ENCODE measurements at regions not wholly inside any gene's neighbourhood (a gene's known extent, or its start where the extent isn't known, plus 50 kb on each side); places are given as distances from the start of the nearest gene placed in this dataset.

DNA sequence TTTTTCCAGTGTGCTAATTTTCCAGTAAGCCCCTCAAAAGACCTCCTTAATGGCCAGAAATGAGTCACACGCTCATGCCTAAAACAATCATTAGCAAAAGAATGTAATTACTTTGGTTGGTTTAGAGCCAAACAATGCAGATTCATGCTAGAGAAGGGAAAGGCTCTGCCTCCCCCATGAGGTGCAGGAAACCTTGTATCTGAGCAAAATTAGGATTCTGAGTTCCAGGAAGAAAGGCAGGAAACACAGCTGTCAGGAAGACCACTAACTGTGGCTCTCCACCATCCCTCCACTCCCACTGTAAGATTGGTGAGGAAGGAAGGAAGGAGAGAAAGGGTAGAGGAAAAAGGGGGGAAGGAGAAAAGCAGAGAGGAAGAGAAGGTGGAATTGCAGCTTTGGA lies 104.9 kb upstream of the DHX15 start:
- peaks cover 0 to 23% (median 4%) of the 10 kb centered on the region in 11 donors for H3K9me3 Mint-ChIP-seq
- no peak overlapping the region for H3K4me3 ChIP-seq (ENCODE audit: low read length)
- no peaks in the 10 kb centered on the region for H3K36me3 Mint-ChIP-seq
- H3K27ac ChIP-seq (ENCODE audit: low read depth, low read length): no peak overlapping the region
- H3K9me3 ChIP-seq (ENCODE audit: control insufficient read depth in 2 of 3, low read length in 3 of 3): no peaks in the 10 kb centered on the region
- no peak overlapping the region for H3K4me3 Mint-ChIP-seq
- H3K4me1 ChIP-seq (ENCODE audit: control insufficient read depth in 2 of 2, insufficient read depth in 2 of 2, low read length in 2 of 2): no peaks in the 10 kb centered on the region
- H3K4me1 Mint-ChIP-seq: peaks cover 0 to 3% (median 0%) of the 10 kb centered on the region in 7 donors
- ATAC-seq (no peak), DNase-seq (no peak)
- CTCF ChIA-PET: no interaction called here
- intact Hi-C loops (cut with micrococcal nuclease): no loop called here
- no peak overlapping the region for H3K27ac Mint-ChIP-seq
- peaks cover 6 to 27% (median 16%) of the 10 kb centered on the region in 5 donors for H3K27me3 Mint-ChIP-seq
- H3K27me3 ChIP-seq (ENCODE audit: control insufficient read depth in 2 of 2, insufficient read depth in 2 of 2, low read length in 2 of 2): no peaks in the 10 kb centered on the region
- POLR2A ChIA-PET: no interaction called here
- no peaks in the 10 kb centered on the region for H3K36me3 ChIP-seq (ENCODE audit: control insufficient read depth in 2 of 3, insufficient read depth in 3 of 3, low read length in 3 of 3)

DNA sequence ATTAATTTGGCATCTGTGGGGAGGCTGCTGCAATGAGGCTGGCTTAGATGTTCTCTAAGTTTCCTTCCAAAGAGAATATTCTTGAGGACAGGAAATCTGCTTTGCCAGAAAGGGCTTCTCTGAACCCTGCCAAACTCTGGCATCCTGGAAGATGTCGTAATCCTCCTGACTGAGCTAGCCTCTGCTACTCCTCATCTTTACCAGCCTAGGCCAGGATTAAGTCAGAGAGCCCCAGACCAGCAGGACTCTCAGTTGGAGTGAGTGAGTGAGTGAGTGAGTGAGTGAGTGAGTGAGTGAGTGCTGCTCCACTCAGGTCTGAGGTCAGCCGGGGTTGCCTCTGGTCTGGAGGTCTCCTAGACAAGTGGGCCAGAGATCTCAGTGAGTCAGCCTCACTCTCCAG lies 104.9 kb upstream of the SOD3 start:
- H3K4me3 Mint-ChIP-seq: no peak overlapping the region
- H3K27me3 Mint-ChIP-seq: peaks cover 5 to 27% (median 16%) of the 10 kb centered on the region in 5 donors
- ATAC-seq (no peak), DNase-seq (no peak)
- Histone ChIP-seq H3K27me3 (ENCODE audit: control insufficient read depth in 2 of 2, insufficient read depth in 2 of 2, low read length in 2 of 2) (no peaks in the 10 kb centered on the region), H3K4me1 (ENCODE audit: control insufficient read depth in 2 of 2, insufficient read depth in 2 of 2, low read length in 2 of 2) (no peaks in the 10 kb centered on the region), H3K9me3 (ENCODE audit: control insufficient read depth in 2 of 3, low read length in 3 of 3) (no peaks in the 10 kb centered on the region), H3K27ac (ENCODE audit: low read depth, low read length) (no peak overlapping the region), H3K36me3 (ENCODE audit: control insufficient read depth in 2 of 3, insufficient read depth in 3 of 3, low read length in 3 of 3) (no peaks in the 10 kb centered on the region), H3K4me3 (ENCODE audit: low read length) (no peak overlapping the region)
- no peaks in the 10 kb centered on the region for H3K36me3 Mint-ChIP-seq
- POLR2A ChIA-PET: no interaction called here
- peaks cover 0 to 3% (median 0%) of the 10 kb centered on the region in 7 donors for H3K4me1 Mint-ChIP-seq
- CTCF ChIA-PET: no interaction called here
- no peak overlapping the region for H3K27ac Mint-ChIP-seq
- peaks cover 0 to 23% (median 4%) of the 10 kb centered on the region in 11 donors for H3K9me3 Mint-ChIP-seq
- intact Hi-C loops (cut with micrococcal nuclease): no loop called here

DNA sequence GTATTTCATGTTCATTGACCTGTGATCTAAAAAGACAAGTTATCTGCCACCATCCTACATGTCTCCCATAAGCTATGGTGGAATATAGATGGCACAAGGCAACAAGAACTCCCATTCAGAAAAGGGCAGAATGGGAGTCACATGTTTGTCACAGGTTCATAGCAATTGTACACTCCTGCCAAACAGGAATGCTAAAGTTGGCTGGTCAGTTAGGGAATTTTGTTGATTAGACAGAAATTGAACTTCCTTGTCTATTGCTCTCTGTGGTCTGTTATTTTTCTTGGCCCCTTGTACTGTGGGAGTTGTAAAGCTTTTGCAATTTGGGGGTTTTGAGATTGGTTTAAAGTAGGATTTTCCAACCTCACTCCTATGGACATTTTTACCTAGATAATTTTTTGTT lies 101.7 kb upstream of the SOD3 start:
- no peaks in the 10 kb centered on the region for H3K4me1 Mint-ChIP-seq
- no peak overlapping the region for H3K4me3 Mint-ChIP-seq
- H3K27ac ChIP-seq (ENCODE audit: low read depth, low read length): no peak overlapping the region
- H3K4me3 ChIP-seq (ENCODE audit: low read length): no peak overlapping the region
- peaks cover 4 to 20% (median 12%) of the 10 kb centered on the region in 5 donors for H3K27me3 Mint-ChIP-seq
- ChIA-PET POLR2A (no interaction called here), CTCF (no interaction called here)
- intact Hi-C loops (cut with micrococcal nuclease): no loop called here
- peaks cover 0 to 19% (median 4%) of the 10 kb centered on the region in 11 donors for H3K9me3 Mint-ChIP-seq
- ATAC-seq (no peak), DNase-seq (no peak)
- no peaks in the 10 kb centered on the region for H3K4me1 ChIP-seq (ENCODE audit: control insufficient read depth in 2 of 2, insufficient read depth in 2 of 2, low read length in 2 of 2)
- H3K27me3 ChIP-seq (ENCODE audit: control insufficient read depth in 2 of 2, insufficient read depth in 2 of 2, low read length in 2 of 2): no peaks in the 10 kb centered on the region
- H3K36me3 Mint-ChIP-seq: no peaks in the 10 kb centered on the region
- no peaks in the 10 kb centered on the region for H3K36me3 ChIP-seq (ENCODE audit: control insufficient read depth in 2 of 3, insufficient read depth in 3 of 3, low read length in 3 of 3)
- H3K9me3 ChIP-seq (ENCODE audit: control insufficient read depth in 2 of 3, low read length in 3 of 3): no peaks in the 10 kb centered on the region
- H3K27ac Mint-ChIP-seq: no peak overlapping the region

DNA sequence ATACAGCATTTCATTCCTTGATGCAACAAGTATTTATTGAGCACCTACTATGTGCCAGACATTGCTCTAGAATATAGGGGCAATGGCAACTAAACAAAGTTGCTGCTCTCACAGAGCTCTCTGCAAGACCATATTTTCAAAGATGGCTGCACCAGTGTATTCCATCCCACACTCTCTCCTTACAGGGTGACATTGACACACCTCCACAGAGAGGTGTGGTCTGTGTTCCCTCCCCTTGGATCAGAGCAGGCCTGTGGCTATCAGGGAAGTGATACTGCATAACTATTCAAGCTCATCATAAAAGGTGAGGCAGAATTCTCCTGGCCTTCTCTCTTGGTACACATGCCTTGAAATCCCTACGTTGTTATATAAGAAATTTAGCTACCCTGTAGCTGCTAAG lies 95.3 kb upstream of the SOD3 start:
- ATAC-seq (no peak), DNase-seq (no peak)
- no peaks in the 10 kb centered on the region for H3K4me1 Mint-ChIP-seq
- intact Hi-C loops (cut with micrococcal nuclease): no loop called here
- no peaks in the 10 kb centered on the region for H3K36me3 Mint-ChIP-seq
- H3K27ac Mint-ChIP-seq: no peak overlapping the region
- CTCF ChIA-PET: no interaction called here
- H3K9me3 ChIP-seq (ENCODE audit: control insufficient read depth in 2 of 3, low read length in 3 of 3): no peaks in the 10 kb centered on the region
- H3K27ac ChIP-seq (ENCODE audit: low read depth, low read length): no peak overlapping the region
- peaks cover 2 to 20% (median 15%) of the 10 kb centered on the region in 5 donors for H3K27me3 Mint-ChIP-seq
- H3K27me3 ChIP-seq (ENCODE audit: control insufficient read depth in 2 of 2, insufficient read depth in 2 of 2, low read length in 2 of 2): no peaks in the 10 kb centered on the region
- no peaks in the 10 kb centered on the region for H3K4me1 ChIP-seq (ENCODE audit: control insufficient read depth in 2 of 2, insufficient read depth in 2 of 2, low read length in 2 of 2)
- H3K4me3 ChIP-seq (ENCODE audit: low read length): no peak overlapping the region
- POLR2A ChIA-PET: no interaction called here
- H3K4me3 Mint-ChIP-seq: no peak overlapping the region
- H3K9me3 Mint-ChIP-seq: peaks cover 0 to 7% (median 0%) of the 10 kb centered on the region in 11 donors
- no peaks in the 10 kb centered on the region for H3K36me3 ChIP-seq (ENCODE audit: control insufficient read depth in 2 of 3, insufficient read depth in 3 of 3, low read length in 3 of 3)

DNA sequence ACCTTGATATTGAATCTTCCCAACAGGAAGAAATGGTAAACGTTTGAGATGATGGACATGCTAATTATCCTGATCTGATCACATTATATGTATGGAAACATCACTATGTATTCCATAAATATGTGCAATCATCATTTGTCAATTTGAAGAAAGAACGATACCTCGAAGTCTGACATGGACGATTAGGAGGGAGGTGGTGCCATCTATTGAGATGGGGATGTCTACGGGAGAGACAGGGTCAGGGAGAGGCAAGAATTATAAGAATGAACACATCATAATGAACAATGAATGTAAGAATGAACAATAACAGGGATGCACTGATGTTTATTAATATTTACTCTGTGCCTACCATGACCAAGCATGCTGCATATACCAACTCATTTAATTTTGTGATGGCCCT lies 93.7 kb upstream of the SOD3 start:
- Mint-ChIP-seq H3K27me3 (peaks cover 0 to 20% (median 15%) of the 10 kb centered on the region in 5 donors), H3K4me1 (no peaks in the 10 kb centered on the region), H3K9me3 (peaks cover 0 to 7% (median 0%) of the 10 kb centered on the region in 11 donors), H3K27ac (no peak overlapping the region), H3K36me3 (no peaks in the 10 kb centered on the region), H3K4me3 (no peak overlapping the region)
- Histone ChIP-seq H3K27me3 (ENCODE audit: control insufficient read depth in 2 of 2, insufficient read depth in 2 of 2, low read length in 2 of 2) (no peaks in the 10 kb centered on the region), H3K9me3 (ENCODE audit: control insufficient read depth in 2 of 3, low read length in 3 of 3) (no peaks in the 10 kb centered on the region), H3K27ac (ENCODE audit: low read depth, low read length) (no peak overlapping the region), H3K36me3 (ENCODE audit: control insufficient read depth in 2 of 3, insufficient read depth in 3 of 3, low read length in 3 of 3) (no peaks in the 10 kb centered on the region), H3K4me1 (ENCODE audit: control insufficient read depth in 2 of 2, insufficient read depth in 2 of 2, low read length in 2 of 2) (no peaks in the 10 kb centered on the region), H3K4me3 (ENCODE audit: low read length) (no peak overlapping the region)
- CTCF ChIA-PET: no interaction called here
- DNase-seq: no peak
- POLR2A ChIA-PET: no interaction called here
- intact Hi-C loops (cut with micrococcal nuclease): no loop called here
- no peak for ATAC-seq

DNA sequence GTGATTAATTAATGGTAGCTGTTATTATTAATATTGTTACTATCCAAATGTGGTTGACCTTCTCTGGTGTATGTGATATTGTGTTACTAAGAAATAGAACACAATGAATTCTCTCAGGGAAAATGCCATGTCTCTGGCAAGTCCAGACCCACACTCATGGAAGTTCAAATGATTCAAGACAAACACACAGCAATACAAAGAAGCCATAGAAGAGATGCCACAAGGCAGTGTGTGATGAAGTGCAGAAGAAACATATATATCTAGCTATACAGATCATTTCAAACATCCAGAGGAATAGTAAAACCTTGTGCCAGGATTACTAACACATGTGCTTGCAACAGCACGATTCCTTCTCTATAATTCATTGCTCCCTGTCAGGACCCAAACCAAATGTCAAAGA lies 93.1 kb upstream of the SOD3 start:
- no peak overlapping the region for H3K27ac Mint-ChIP-seq
- intact Hi-C loops (cut with micrococcal nuclease): no loop called here
- ATAC-seq: no peak

DNA sequence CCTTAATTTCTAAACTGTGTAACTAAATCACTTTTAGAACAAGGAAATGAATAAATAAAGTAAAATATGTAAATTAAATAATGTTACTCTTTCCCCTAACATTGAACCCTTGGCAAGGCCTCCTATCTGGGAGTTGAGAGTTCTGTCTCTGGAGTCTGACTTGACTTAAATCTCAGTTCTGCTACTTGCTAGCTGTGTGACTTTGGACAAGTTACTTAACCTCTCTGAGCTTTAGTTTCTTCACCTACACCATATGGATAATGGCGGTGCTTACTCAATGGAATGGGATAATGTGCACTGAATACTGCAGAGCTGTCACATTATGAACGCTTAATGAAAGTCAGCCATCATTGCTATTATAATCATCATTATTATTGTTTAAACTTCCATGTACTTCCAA lies 92.1 kb upstream of the SOD3 start:
- Histone ChIP-seq H3K9me3 (ENCODE audit: control insufficient read depth in 2 of 3, low read length in 3 of 3) (no peaks in the 10 kb centered on the region), H3K27me3 (ENCODE audit: control insufficient read depth in 2 of 2, insufficient read depth in 2 of 2, low read length in 2 of 2) (no peaks in the 10 kb centered on the region), H3K4me3 (ENCODE audit: low read length) (no peak overlapping the region), H3K4me1 (ENCODE audit: control insufficient read depth in 2 of 2, insufficient read depth in 2 of 2, low read length in 2 of 2) (no peaks in the 10 kb centered on the region), H3K27ac (ENCODE audit: low read depth, low read length) (no peak overlapping the region), H3K36me3 (ENCODE audit: control insufficient read depth in 2 of 3, insufficient read depth in 3 of 3, low read length in 3 of 3) (no peaks in the 10 kb centered on the region)
- DNase-seq (no peak), ATAC-seq (no peak)
- ChIA-PET CTCF (no interaction called here), POLR2A (no interaction called here)
- Mint-ChIP-seq H3K36me3 (no peaks in the 10 kb centered on the region), H3K9me3 (peaks cover 0 to 12% (median 0%) of the 10 kb centered on the region in 11 donors), H3K4me1 (no peaks in the 10 kb centered on the region), H3K27me3 (peaks cover 0 to 20% (median 15%) of the 10 kb centered on the region in 5 donors), H3K4me3 (no peak overlapping the region), H3K27ac (no peak overlapping the region)
- intact Hi-C loops (cut with micrococcal nuclease): no loop called here

More for the DNA sequence above, 93.1 kb upstream of the SOD3 start:
- H3K9me3 Mint-ChIP-seq: peaks cover 0 to 7% (median 0%) of the 10 kb centered on the region in 11 donors
- ChIA-PET POLR2A (no interaction called here), CTCF (no interaction called here)
- Histone ChIP-seq H3K27ac (ENCODE audit: low read depth, low read length) (no peak overlapping the region), H3K4me3 (ENCODE audit: low read length) (no peak overlapping the region), H3K36me3 (ENCODE audit: control insufficient read depth in 2 of 3, insufficient read depth in 3 of 3, low read length in 3 of 3) (no peaks in the 10 kb centered on the region), H3K9me3 (ENCODE audit: control insufficient read depth in 2 of 3, low read length in 3 of 3) (no peaks in the 10 kb centered on the region), H3K27me3 (ENCODE audit: control insufficient read depth in 2 of 2, insufficient read depth in 2 of 2, low read length in 2 of 2) (no peaks in the 10 kb centered on the region), H3K4me1 (ENCODE audit: control insufficient read depth in 2 of 2, insufficient read depth in 2 of 2, low read length in 2 of 2) (no peaks in the 10 kb centered on the region)
- peaks cover 0 to 20% (median 15%) of the 10 kb centered on the region in 5 donors for H3K27me3 Mint-ChIP-seq
- DNase-seq: no peak
- H3K36me3 Mint-ChIP-seq: no peaks in the 10 kb centered on the region
- H3K4me1 Mint-ChIP-seq: no peaks in the 10 kb centered on the region
- H3K4me3 Mint-ChIP-seq: no peak overlapping the region

All from naive thymus-derived CD4-positive, alpha-beta T cell (primary cell).